Osteoblast (primary cell): ENCODE measurements at regions not wholly inside any gene's neighbourhood (a gene's known extent, or its start where the extent isn't known, plus 50 kb on each side); places are given as distances from the start of the nearest gene placed in this dataset.
A peak's percentile ranks its signal among the peaks of the same experiment; 100 is the strongest.

Source experiments
- DNase-seq: peaks from one replicate; pipeline ENCODE4 v3.0.0; 2011; ENCODE audit warnings: low spot score, mixed read lengths; ENCODE audit not compliant: insufficient read length; ENCODE audit errors: missing footprints
- H2AFZ ChIP-seq: 2 replicates; pipeline ENCODE4 v1.6.0; 2011; ENCODE audit warnings: mild to moderate bottlenecking, low read length
- H3K27ac ChIP-seq: 2 replicates; pipeline ENCODE4 v1.5.1; 2011; ENCODE audit warnings: mild to moderate bottlenecking, low read depth, low read length, moderate library complexity
- H3K27me3 ChIP-seq: 2 replicates; pipeline ENCODE4 v1.6.0; 2012; ENCODE audit warnings: mild to moderate bottlenecking, control low read depth, inconsistent platforms, low read length, moderate library complexity; ENCODE audit not compliant: insufficient read depth
- H3K36me3 ChIP-seq: 2 replicates; pipeline ENCODE4 v1.5.1; 2011; ENCODE audit warnings: mild to moderate bottlenecking, low read length, control low read depth, moderate library complexity; ENCODE audit not compliant: insufficient read depth
- H3K4me1 ChIP-seq: 2 replicates; pipeline ENCODE4 v1.5.1; 2011; ENCODE audit warnings: mild to moderate bottlenecking, low read length, control low read depth, moderate library complexity; ENCODE audit not compliant: insufficient read depth
- H3K4me2 ChIP-seq: 2 replicates; pipeline ENCODE4 v1.6.0; 2011; ENCODE audit warnings: mild to moderate bottlenecking, low read length; ENCODE audit not compliant: insufficient read depth
- H3K4me3 ChIP-seq: fragments of 200-600 bp; sonication (generic); 3 replicates; pipeline ENCODE4 v1.5.1; 2012; ENCODE audit warnings: mild to moderate bottlenecking, low read length, inconsistent platforms; ENCODE audit not compliant: insufficient read depth
- H3K79me2 ChIP-seq: 2 replicates; pipeline ENCODE4 v1.6.0; 2012; ENCODE audit warnings: mild to moderate bottlenecking, low read length, control low read depth, inconsistent platforms; ENCODE audit not compliant: insufficient read depth
- H3K9me3 ChIP-seq: 2 replicates; pipeline ENCODE4 v1.5.1; 2011; ENCODE audit warnings: low read depth, low read length, control low read depth
- H4K20me1 ChIP-seq: 2 replicates; pipeline ENCODE4 v1.6.0; 2012; ENCODE audit warnings: mild to moderate bottlenecking, low read length, control low read depth; ENCODE audit not compliant: insufficient read depth
- TF ChIP-seq, protein P1 (sequence below): IDR thresholded peaks from 2 replicates; pipeline ENCODE4 v1.5.1; 2011; ENCODE audit warnings: mild to moderate bottlenecking, low read depth, low read length, moderate library complexity; ENCODE audit errors: extremely low read depth

DNA sequence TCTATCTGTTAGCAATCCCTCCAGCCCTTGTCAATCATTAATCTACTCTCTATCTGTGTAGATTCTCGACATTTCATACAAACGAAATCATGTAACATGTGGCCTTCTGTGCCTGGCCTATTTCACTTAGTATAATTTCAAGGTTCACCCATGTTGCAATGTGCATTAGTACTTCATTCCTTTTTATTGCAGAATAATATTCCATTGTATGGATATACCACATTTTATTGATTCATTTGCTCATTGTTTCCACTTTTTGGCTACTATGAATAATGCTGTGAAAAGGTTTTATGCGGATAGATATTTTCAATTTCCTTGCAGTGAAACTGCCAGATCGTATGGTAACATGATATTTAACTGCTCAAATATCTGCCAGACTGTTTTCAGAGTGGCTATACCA, 100.1 kb downstream of the MIAT start:
- TF ChIP-seq, protein P1, sequence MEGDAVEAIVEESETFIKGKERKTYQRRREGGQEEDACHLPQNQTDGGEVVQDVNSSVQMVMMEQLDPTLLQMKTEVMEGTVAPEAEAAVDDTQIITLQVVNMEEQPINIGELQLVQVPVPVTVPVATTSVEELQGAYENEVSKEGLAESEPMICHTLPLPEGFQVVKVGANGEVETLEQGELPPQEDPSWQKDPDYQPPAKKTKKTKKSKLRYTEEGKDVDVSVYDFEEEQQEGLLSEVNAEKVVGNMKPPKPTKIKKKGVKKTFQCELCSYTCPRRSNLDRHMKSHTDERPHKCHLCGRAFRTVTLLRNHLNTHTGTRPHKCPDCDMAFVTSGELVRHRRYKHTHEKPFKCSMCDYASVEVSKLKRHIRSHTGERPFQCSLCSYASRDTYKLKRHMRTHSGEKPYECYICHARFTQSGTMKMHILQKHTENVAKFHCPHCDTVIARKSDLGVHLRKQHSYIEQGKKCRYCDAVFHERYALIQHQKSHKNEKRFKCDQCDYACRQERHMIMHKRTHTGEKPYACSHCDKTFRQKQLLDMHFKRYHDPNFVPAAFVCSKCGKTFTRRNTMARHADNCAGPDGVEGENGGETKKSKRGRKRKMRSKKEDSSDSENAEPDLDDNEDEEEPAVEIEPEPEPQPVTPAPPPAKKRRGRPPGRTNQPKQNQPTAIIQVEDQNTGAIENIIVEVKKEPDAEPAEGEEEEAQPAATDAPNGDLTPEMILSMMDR: no peak
- H3K4me1 ChIP-seq: no peaks in the 10 kb centered on the region
- DNase-seq: no peak
- H3K27me3 ChIP-seq: no peaks in the 10 kb centered on the region
- H3K9me3 ChIP-seq: no peaks in the 10 kb centered on the region
- no peak overlapping the region for H3K27ac ChIP-seq
- no peak overlapping the region for H2AFZ ChIP-seq
- no peak overlapping the region for H3K4me2 ChIP-seq
- no peaks in the 10 kb centered on the region for H3K79me2 ChIP-seq
- no peak overlapping the region for H3K4me3 ChIP-seq
- no peaks in the 10 kb centered on the region for H3K36me3 ChIP-seq
- no peaks in the 10 kb centered on the region for H4K20me1 ChIP-seq

DNA sequence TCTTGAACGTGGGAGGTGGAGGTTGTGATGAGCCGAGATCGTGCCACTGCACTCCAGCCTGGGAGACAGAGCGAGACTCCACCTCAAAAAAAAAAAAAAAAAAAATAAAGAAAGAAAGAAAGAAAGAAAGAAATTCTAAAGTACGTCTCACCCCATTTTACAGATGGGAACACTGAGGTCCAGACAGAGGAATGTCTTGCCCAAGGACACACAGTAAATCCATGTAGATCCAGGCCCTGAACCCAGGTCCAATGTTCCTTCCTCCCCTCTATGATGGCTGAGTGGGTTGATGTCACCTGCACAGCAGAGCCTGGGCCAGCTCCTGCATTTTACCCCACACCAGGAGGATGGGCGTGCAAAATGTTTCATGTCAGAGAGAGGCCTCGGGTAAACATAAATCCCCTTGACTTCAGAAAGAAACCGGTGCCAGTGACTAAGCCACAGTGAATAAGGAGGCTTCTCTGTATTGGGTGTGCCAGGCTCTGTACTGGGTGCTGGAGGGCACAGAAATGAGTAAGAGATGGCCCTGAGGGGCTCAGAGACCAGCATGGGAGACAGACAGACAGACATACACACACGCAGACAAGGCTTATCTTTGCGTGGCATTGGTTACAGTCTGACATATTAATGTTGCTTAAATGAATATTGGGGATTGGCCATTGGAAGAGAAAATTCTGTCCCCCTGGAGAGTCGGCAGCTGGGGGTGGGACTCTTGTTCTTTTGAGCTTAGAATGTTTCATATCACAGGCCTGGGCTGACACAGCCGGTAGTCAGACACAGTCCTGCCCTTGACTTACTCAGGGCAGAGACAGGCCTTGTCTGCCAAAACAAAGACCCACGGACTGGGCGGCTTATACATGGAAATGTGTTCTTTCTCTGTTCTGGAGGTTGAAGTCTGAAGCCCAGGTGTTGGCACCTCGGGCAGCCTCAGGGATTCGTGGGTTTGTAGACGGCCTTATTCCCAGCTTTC, 105.4 kb downstream of the MIAT start:
- Histone ChIP-seq H3K36me3 (no peaks in the 10 kb centered on the region), H3K27ac (peak overlapping the region; percentile 53)
- TF ChIP-seq, protein P1: no peak

DNA sequence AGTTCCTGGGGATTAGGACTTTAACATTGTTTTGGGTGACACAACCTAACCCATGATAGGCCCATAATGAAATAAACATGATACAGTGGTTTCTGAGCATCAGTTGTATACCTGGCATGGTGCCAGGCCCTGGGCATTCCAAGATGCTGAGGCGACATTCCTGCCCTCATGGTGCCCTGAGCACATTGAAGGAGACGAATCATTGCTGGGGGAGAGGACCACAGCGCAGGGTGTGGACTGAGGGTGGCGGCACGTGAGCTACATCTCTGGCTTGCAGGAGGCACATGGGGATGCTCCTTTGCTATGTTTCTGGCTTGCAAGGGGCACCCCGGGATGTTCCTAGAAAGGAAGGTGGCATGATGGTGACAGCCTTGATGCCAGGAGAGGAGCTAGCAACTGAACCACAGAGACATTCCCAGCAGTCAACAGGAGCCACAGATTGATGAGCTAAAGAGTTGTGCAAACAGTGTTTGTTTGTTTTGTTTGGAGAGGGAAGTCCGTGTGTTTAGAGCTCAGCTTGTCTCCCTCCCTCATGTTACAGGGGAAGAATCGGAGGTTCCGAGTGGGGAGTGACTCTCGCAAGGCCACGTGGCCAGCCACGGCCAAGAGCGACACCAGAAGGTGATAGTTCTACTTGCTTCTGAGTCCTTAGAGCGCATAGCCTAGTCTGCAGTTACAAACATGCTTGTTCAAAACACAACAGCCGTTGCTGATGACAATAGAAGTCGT, 106.4 kb downstream of the MIAT start:
- H3K4me3 ChIP-seq: no peak overlapping the region
- H3K9me3 ChIP-seq: no peaks in the 10 kb centered on the region
- DNase-seq: peak; percentile 86
- H3K4me1 ChIP-seq: peaks cover 12% of the 10 kb centered on the region
- no peaks in the 10 kb centered on the region for H3K36me3 ChIP-seq
- H3K27ac ChIP-seq: peak overlapping the region; percentile 53
- H4K20me1 ChIP-seq: no peaks in the 10 kb centered on the region
- peak overlapping the region; percentile 51 for H2AFZ ChIP-seq
- TF ChIP-seq, protein P1: no peak
- H3K4me2 ChIP-seq: no peak overlapping the region
- no peaks in the 10 kb centered on the region for H3K27me3 ChIP-seq
- H3K79me2 ChIP-seq: no peaks in the 10 kb centered on the region

More for the DNA sequence above, 105.4 kb downstream of the MIAT start:
- H3K79me2 ChIP-seq: no peaks in the 10 kb centered on the region
- DNase-seq: no peak
- no peak overlapping the region for H3K4me2 ChIP-seq
- H3K27me3 ChIP-seq: no peaks in the 10 kb centered on the region
- H3K9me3 ChIP-seq: no peaks in the 10 kb centered on the region
- no peak overlapping the region for H3K4me3 ChIP-seq
- H3K4me1 ChIP-seq: peaks cover 10% of the 10 kb centered on the region
- H4K20me1 ChIP-seq: no peaks in the 10 kb centered on the region
- peak overlapping the region; percentile 49 for H2AFZ ChIP-seq
